ENCODE measurements at regions not wholly inside any gene's neighbourhood (a gene's known extent, or its start where the extent isn't known, plus 50 kb on each side); places are given as distances from the start of the nearest gene placed in this dataset.

GRCh38 chr13:34162544-34162933, 344.6 kb downstream of the RFC3 start:
- DNase-seq (ENCODE audit: low read depth), result peak; percentile 80
- no peak for TF ChIP-seq CTCF (conservative IDR thresholded peaks at IDR 0.05; ENCODE audit: low read depth, low read length)
- H3K4me3 ChIP-seq (ENCODE audit: low read depth, low read length), result no peak overlapping the region

GRCh38 chr13:34164582-34164981, 346.6 kb downstream of the RFC3 start:
- H3K4me3 ChIP-seq (ENCODE audit: low read depth, low read length), result no peak overlapping the region
- DNase-seq (ENCODE audit: low read depth), result peak; percentile 20
- no peak for TF ChIP-seq CTCF (conservative IDR thresholded peaks at IDR 0.05; ENCODE audit: low read depth, low read length)

- DNase-seq (ENCODE audit: low read depth), result no peak
- H3K4me3 ChIP-seq (ENCODE audit: low read depth, low read length), result no peak overlapping the region
- TF ChIP-seq CTCF (conservative IDR thresholded peaks at IDR 0.05; ENCODE audit: low read depth, low read length), result no peak
Observed at GRCh38 chr13:34165158-34165557, 347.2 kb downstream of the RFC3 start.

GRCh38 chr13:34166406-34166805, 348.5 kb downstream of the RFC3 start:
- TF ChIP-seq CTCF (conservative IDR thresholded peaks at IDR 0.05; ENCODE audit: low read depth, low read length), result no peak
- no peak overlapping the region for H3K4me3 ChIP-seq (ENCODE audit: low read depth, low read length)
- DNase-seq (ENCODE audit: low read depth), result no peak

- DNase-seq (ENCODE audit: low read depth), result no peak
- no peak for TF ChIP-seq CTCF (conservative IDR thresholded peaks at IDR 0.05; ENCODE audit: low read depth, low read length)
- H3K4me3 ChIP-seq (ENCODE audit: low read depth, low read length), result no peak overlapping the region
Observed at GRCh38 chr13:34167347-34167746, 349.4 kb downstream of the RFC3 start.

GRCh38 chr13:34172048-34172447, 354.1 kb downstream of the RFC3 start:
- peak; percentile 21 for DNase-seq (ENCODE audit: low read depth)

More at GRCh38 chr13:34172048-34172447, 354.1 kb downstream of the RFC3 start:
- no peak for TF ChIP-seq CTCF (conservative IDR thresholded peaks at IDR 0.05; ENCODE audit: low read depth, low read length)
- H3K4me3 ChIP-seq (ENCODE audit: low read depth, low read length), result no peak overlapping the region

Measured in choroid plexus epithelial cell (primary cell).